Panc1 (cell line): ENCODE measurements at regions not wholly inside any gene's neighbourhood (a gene's known extent, or its start where the extent isn't known, plus 50 kb on each side); places are given as distances from the start of the nearest gene placed in this dataset.

Source experiments
- CTCF ChIP-seq: fragments of 450-650 bp; IDR thresholded peaks from 2 replicates; pipeline ENCODE4 v1.5.1; 2017; ENCODE audit warnings: mild to moderate bottlenecking
- POLR2AphosphoS5 ChIP-seq: IDR thresholded peaks from 2 replicates; pipeline ENCODE4 v1.6.1; 2012; ENCODE audit warnings: mild to moderate bottlenecking, low read depth, low read length, moderate library complexity
- SIN3A ChIP-seq: IDR thresholded peaks from 2 replicates; pipeline ENCODE4 v1.6.1; 2012; ENCODE audit warnings: low read depth, mild to moderate bottlenecking, low read length, moderate library complexity, borderline replicate concordance; ENCODE audit not compliant: insufficient read depth

DNA sequence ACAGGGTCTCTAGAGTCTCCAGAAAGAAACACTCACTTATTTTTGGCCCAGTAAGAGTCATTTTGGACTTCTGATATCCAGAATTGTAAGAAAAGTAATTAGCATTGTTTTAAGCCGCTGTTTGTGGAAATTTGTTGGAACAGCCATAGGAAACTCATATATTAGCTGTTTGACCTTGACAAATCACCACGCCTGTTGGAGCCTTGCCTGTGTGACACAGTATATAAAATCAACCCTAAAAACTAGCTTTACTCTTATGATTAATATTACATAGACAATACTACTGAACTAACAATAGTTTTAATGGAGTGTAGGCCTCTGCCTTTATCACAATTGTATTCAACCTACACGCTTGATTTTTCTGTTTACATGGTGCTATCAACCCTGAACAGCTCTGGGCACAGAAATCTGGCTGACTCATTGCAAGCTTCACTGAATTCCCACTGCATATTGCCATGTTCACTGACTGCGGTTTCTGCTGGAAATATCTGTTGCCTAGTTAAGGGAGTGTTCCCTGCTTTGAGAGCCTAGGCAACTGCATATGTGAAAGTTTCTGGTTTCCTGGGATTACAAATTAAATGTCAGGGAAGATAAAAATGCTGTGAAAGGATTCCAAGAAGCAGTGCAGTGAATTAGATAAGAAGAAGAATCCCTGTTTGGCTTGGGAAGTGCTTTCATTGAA lies 419.5 kb upstream of the DEPDC1 start:
- TF ChIP-seq CTCF (no peak), SIN3A (no peak), POLR2AphosphoS5 (no peak)
